AG04450 (cell line): ENCODE measurements at regions not wholly inside any gene's neighbourhood (a gene's known extent, or its start where the extent isn't known, plus 50 kb on each side); places are given as distances from the start of the nearest gene placed in this dataset.

Source experiments
- CTCF ChIA-PET: fragments of 300-600, 350-600 bp; formaldehyde crosslinking; extraction: SDS; loops from one replicate; lab custom pipeline; 2022; ENCODE audit warnings: antibody characterized with exemption, inconsistent platforms; lab: Charles Lee
- POLR2A ChIA-PET: fragments of 350-600 bp; formaldehyde crosslinking; extraction: SDS; loops from one replicate; lab custom pipeline; 2021; ENCODE audit warnings: antibody characterized with exemption, inconsistent platforms; lab: Yijun Ruan, JAX
- DNase-seq: peaks from one replicate; pipeline ENCODE4 v3.0.0-alpha.2; 2011; ENCODE audit warnings: low read depth, low spot score
- H3K27ac ChIP-seq: one replicate; pipeline ENCODE4 v1.5.1; 2012; ENCODE audit warnings: low read depth, low read length, control low read depth
- H3K27me3 ChIP-seq: one replicate; pipeline ENCODE4 v1.6.0; 2012; ENCODE audit warnings: low read length; ENCODE audit not compliant: control insufficient read depth, insufficient read depth
- H3K4me3 ChIP-seq: 2 replicates; pipeline ENCODE4 v1.5.1; 2011; ENCODE audit warnings: mild to moderate bottlenecking, low read depth, low read length, control low read depth
- H3K9me3 ChIP-seq: 2 replicates; pipeline ENCODE4 v1.5.1; 2012; ENCODE audit warnings: low read length; ENCODE audit not compliant: control insufficient read depth, insufficient read depth
- CTCF ChIP-seq: IDR thresholded peaks from 2 replicates; pipeline ENCODE4 v1.5.1; 2011; ENCODE audit warnings: low read depth, low read length, control low read depth, inconsistent platforms

- ChIA-PET CTCF (no interaction called here), POLR2A (no interaction called here)
- Histone ChIP-seq H3K4me3 (no peak overlapping the region), H3K9me3 (peaks cover 3% of the 10 kb centered on the region), H3K27me3 (no peaks in the 10 kb centered on the region), H3K27ac (no peak overlapping the region)
- no peak for DNase-seq
- TF ChIP-seq CTCF = no peak
Measured at GRCh38 chr6:140230282-140230681, 855.8 kb upstream of the CITED2 start.

GRCh38 chr6:140228491-140228890 is 854.0 kb upstream of the CITED2 start:
- no peaks in the 10 kb centered on the region for H3K27me3 ChIP-seq
- CTCF ChIA-PET = no interaction called here
- POLR2A ChIA-PET = no interaction called here
- H3K9me3 ChIP-seq = peaks cover 3% of the 10 kb centered on the region
- no peak for DNase-seq
- H3K4me3 ChIP-seq = no peak overlapping the region
- no peak for TF ChIP-seq CTCF
- no peak overlapping the region for H3K27ac ChIP-seq

DNA sequence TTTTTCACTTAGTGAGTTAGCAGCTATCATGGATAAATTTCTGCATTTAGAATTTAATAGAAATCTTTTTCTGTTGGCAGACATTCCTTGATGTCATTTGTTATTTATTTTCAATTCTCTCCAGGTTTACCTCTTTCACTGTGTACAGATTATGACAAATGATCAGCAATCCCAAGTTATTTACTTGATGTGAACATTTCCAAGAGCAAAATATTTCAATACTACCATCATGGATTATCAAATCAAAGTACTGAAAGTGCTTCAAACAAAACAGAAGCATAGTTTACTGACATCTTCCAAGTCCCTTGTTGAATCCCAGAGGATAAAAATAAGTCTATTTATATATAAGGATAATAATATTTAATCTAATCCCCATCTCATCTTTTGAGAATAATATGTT is 852.2 kb upstream of the CITED2 start:
- H3K27ac ChIP-seq = no peak overlapping the region
- ChIA-PET POLR2A (no interaction called here), CTCF (no interaction called here)
- H3K27me3 ChIP-seq = no peaks in the 10 kb centered on the region
- TF ChIP-seq CTCF = no peak
- no peak overlapping the region for H3K4me3 ChIP-seq
- DNase-seq = no peak
- peaks cover 3% of the 10 kb centered on the region for H3K9me3 ChIP-seq

DNA sequence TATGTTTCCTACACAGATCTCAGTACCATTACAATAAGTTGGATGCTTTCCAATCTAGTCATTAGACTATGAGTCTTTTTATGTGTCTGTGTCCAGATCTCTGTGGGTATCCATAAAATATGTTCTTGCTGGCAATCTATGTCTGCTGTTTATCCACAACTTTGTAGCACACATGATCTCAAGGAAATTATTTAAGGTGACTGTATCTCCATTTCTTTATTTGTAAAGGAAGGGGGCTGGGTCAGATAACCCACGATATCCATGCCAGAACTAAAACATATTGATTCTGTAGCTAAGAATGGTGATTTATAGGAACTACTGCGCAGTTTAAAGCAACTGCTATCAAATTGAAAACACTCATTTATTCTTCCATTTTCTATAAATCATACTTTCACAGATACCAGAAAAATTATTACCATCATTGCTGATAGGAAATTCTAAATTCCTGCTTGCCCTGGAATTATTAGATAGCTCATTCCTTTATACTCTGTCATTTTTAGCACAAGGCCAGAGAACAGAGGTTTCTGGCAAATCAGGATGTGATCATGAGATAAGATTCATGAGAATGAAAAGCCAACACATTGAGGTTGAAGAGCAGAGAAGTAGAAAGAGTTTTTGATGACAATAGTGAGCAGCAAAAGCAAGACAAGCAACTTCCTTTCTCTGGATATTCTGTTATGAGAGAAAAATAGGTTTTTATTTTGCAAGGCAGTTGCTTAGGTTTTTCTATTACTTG is 851.4 kb upstream of the CITED2 start:
- DNase-seq = no peak
- Histone ChIP-seq H3K27ac (no peak overlapping the region), H3K27me3 (no peaks in the 10 kb centered on the region), H3K4me3 (no peak overlapping the region), H3K9me3 (peaks cover 3% of the 10 kb centered on the region)
- CTCF ChIA-PET = no interaction called here
- POLR2A ChIA-PET = no interaction called here
- TF ChIP-seq CTCF = no peak

- no peak for TF ChIP-seq CTCF
- POLR2A ChIA-PET = no interaction called here
- DNase-seq = no peak
- peaks cover 5% of the 10 kb centered on the region; the same call in 1 of the 2 replicates for H3K9me3 ChIP-seq
- no peaks in the 10 kb centered on the region for H3K27me3 ChIP-seq
- no peak overlapping the region for H3K4me3 ChIP-seq
- CTCF ChIA-PET = interaction anchor here (0.6 kb wide), 1 partner anchor 26 kb away, joined by 3 read pairs; no protein-coding TSS in a partner anchor
- no peak overlapping the region for H3K27ac ChIP-seq
Measured at GRCh38 chr6:140217283-140217682, 842.8 kb upstream of the CITED2 start.
